Neural cell (in vitro differentiated cells): ENCODE measurements at regions not wholly inside any gene's neighbourhood (a gene's known extent, or its start where the extent isn't known, plus 50 kb on each side); places are given as distances from the start of the nearest gene placed in this dataset.

ENCODE experiments used
- MXI1 ChIP-seq: fragments of 450-650 bp; conservative IDR thresholded peaks from 2 replicates; pipeline ENCODE4 v1.6.1; 2014; ENCODE audit warnings: antibody characterized with exemption, mild to moderate bottlenecking; ENCODE audit not compliant: poor library complexity, severe bottlenecking
- TF ChIP-seq, protein P1 (sequence below): fragments of 450-650 bp; IDR thresholded peaks from 2 replicates; pipeline ENCODE4 v1.5.1; 2014; ENCODE audit warnings: antibody characterized with exemption, mild to moderate bottlenecking, moderate library complexity; ENCODE audit not compliant: poor library complexity, severe bottlenecking

DNA sequence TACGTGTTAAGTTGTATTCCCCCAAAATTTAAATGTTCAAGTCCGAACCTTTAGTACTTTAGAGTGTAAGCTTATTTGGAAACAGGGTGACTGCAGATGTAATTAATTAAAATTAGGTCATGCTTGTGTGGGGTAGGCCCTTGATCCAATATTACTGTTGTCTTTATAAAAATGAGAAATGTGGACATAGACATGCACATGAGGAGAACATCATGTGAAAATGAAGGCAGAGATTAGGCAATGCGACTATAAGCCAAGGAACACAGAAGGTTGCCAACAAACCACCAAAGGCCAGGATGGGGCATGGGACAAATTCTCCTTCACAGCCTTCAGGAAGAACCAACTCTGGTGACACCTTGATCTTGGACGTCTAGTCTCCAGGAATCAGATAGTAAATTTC, 1698.4 kb upstream of the SLC10A2 start:
- TF ChIP-seq, protein P1, sequence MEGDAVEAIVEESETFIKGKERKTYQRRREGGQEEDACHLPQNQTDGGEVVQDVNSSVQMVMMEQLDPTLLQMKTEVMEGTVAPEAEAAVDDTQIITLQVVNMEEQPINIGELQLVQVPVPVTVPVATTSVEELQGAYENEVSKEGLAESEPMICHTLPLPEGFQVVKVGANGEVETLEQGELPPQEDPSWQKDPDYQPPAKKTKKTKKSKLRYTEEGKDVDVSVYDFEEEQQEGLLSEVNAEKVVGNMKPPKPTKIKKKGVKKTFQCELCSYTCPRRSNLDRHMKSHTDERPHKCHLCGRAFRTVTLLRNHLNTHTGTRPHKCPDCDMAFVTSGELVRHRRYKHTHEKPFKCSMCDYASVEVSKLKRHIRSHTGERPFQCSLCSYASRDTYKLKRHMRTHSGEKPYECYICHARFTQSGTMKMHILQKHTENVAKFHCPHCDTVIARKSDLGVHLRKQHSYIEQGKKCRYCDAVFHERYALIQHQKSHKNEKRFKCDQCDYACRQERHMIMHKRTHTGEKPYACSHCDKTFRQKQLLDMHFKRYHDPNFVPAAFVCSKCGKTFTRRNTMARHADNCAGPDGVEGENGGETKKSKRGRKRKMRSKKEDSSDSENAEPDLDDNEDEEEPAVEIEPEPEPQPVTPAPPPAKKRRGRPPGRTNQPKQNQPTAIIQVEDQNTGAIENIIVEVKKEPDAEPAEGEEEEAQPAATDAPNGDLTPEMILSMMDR, result no peak
- TF ChIP-seq MXI1, result no peak
